RWPE2 (cell line): ENCODE measurements at regions not wholly inside any gene's neighbourhood (a gene's known extent, or its start where the extent isn't known, plus 50 kb on each side); places are given as distances from the start of the nearest gene placed in this dataset.

ENCODE experiments used
- ATAC-seq: fragments of 200-7000 bp; cut with Tn5 transposase; 3 replicates; pipeline ENCODE4 v1.9.1; 2021; ENCODE audit warnings: low read depth
- DNase-seq: peaks from one replicate; pipeline ENCODE4 v3.0.0-alpha.2; 2020; ENCODE audit warnings: low spot score
- H3K27ac ChIP-seq: fragments of 450-650 bp; 2 replicates; pipeline ENCODE4 v1.5.1; 2017; ENCODE audit warnings: mild to moderate bottlenecking; ENCODE audit not compliant: poor library complexity, severe bottlenecking
- H3K27me3 ChIP-seq: fragments of 250-450 bp; sonication (Bioruptor Pico); 2 replicates; pipeline ENCODE4 v1.5.1; 2021; ENCODE audit warnings: mild to moderate bottlenecking, moderate library complexity; ENCODE audit not compliant: insufficient read depth, poor library complexity, severe bottlenecking
- H3K36me3 ChIP-seq: fragments of 250-450 bp; sonication (Bioruptor Pico); 2 replicates; pipeline ENCODE4 v1.5.1; 2020; ENCODE audit warnings: low read depth, mild to moderate bottlenecking, moderate library complexity
- H3K4me1 ChIP-seq: fragments of 250-450 bp; sonication (Bioruptor Pico); 2 replicates; pipeline ENCODE4 v1.5.1; 2021; ENCODE audit warnings: mild to moderate bottlenecking, moderate library complexity; ENCODE audit not compliant: insufficient read depth, poor library complexity, severe bottlenecking
- H3K4me3 ChIP-seq: fragments of 250-450 bp; sonication (Bioruptor Pico); 2 replicates; pipeline ENCODE4 v1.5.1; 2021; ENCODE audit warnings: mild to moderate bottlenecking, moderate library complexity; ENCODE audit not compliant: severe bottlenecking
- H3K9me3 ChIP-seq: fragments of 250-450 bp; sonication (Bioruptor Pico); 2 replicates; pipeline ENCODE4 v1.5.1; 2021; ENCODE audit warnings: mild to moderate bottlenecking, moderate library complexity; ENCODE audit not compliant: severe bottlenecking
- TF ChIP-seq, protein P1 (sequence below): fragments of 450-650 bp; IDR thresholded peaks from one replicate; pipeline ENCODE4 v1.5.1; 2017; ENCODE audit warnings: mild to moderate bottlenecking, moderate library complexity; ENCODE audit not compliant: poor library complexity, severe bottlenecking

DNA sequence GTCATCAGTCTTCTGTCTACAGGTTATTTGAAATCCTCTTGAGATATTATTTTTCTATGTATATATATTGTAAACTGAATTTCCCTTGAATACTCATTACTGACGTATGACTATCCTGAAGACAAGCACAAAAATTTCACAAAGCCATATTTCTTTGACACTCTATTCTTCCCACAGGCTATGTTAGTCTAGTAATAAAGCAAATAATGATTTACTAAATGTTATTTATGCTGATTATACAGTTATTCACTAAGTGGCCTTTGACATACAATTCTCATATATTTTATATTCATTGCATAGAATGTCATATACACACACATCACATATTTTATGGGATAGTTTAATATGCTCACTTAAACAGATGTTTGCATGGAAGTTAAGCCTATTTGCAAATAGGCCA is 793.0 kb upstream of the GRAMD2B start:
- DNase-seq (no peak), ATAC-seq (no peak)
- no peak overlapping the region for H3K27ac ChIP-seq
- H3K27me3 ChIP-seq, result no peaks in the 10 kb centered on the region
- H3K9me3 ChIP-seq, result no peaks in the 10 kb centered on the region
- no peak overlapping the region for H3K4me3 ChIP-seq
- H3K36me3 ChIP-seq, result no peaks in the 10 kb centered on the region
- TF ChIP-seq, protein P1, sequence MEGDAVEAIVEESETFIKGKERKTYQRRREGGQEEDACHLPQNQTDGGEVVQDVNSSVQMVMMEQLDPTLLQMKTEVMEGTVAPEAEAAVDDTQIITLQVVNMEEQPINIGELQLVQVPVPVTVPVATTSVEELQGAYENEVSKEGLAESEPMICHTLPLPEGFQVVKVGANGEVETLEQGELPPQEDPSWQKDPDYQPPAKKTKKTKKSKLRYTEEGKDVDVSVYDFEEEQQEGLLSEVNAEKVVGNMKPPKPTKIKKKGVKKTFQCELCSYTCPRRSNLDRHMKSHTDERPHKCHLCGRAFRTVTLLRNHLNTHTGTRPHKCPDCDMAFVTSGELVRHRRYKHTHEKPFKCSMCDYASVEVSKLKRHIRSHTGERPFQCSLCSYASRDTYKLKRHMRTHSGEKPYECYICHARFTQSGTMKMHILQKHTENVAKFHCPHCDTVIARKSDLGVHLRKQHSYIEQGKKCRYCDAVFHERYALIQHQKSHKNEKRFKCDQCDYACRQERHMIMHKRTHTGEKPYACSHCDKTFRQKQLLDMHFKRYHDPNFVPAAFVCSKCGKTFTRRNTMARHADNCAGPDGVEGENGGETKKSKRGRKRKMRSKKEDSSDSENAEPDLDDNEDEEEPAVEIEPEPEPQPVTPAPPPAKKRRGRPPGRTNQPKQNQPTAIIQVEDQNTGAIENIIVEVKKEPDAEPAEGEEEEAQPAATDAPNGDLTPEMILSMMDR, result no peak
- no peaks in the 10 kb centered on the region for H3K4me1 ChIP-seq

DNA sequence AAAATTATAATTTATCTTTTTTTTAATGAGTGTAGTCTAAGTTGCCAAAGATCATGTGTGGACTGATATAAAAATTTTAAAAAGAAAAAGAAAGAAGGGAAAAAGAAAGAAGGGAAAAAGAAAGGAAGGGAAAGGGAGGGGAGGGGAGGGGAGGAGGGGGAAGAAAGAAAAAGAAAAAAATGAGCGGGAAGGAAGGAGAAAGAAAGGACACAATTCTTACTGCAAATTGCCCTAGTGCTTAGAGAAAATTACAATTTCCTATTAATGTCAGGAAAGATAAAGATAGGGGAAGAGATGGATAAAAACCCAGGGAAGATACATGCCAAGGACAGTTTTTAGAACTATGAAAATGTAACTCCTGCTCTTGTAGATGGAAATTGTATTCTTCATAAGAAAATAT is 789.7 kb upstream of the GRAMD2B start:
- no peaks in the 10 kb centered on the region for H3K36me3 ChIP-seq
- no peak overlapping the region for H3K4me3 ChIP-seq

DNA sequence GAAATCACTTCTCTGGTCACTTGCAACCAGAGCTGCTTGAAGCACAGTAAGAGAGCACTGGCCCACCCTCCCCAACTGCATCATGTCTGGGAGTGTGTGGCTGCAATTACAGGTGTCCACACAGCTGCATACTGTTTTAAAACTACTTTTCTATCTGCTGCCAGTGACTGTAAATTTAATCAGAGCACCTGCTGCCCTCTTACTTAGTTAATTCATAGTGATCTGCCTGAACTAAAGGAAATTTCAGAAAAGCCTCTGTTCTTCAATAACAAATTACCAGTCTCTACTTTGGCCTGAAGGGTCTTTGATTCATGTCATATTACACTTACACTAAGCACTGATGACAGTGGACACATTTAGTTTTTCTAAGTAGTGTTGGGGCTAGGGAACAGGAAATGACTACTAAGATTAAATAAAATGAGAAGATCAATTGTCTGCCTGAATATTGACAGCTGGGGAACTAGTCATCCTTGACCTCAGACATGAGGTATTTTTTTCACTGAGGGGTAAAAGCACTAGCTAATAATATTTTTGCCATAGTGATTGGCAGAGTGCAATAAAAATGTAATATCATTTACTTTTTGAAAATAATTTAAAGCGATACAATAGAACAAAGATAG is 788.9 kb upstream of the GRAMD2B start:
- H3K36me3 ChIP-seq, result no peaks in the 10 kb centered on the region
- no peaks in the 10 kb centered on the region for H3K27me3 ChIP-seq
- no peak for ATAC-seq
- H3K4me3 ChIP-seq, result no peak overlapping the region
- no peak overlapping the region for H3K27ac ChIP-seq
- DNase-seq, result no peak
- H3K4me1 ChIP-seq, result no peaks in the 10 kb centered on the region
- no peaks in the 10 kb centered on the region for H3K9me3 ChIP-seq
- TF ChIP-seq, protein P1, result no peak

More for the DNA sequence above, 789.7 kb upstream of the GRAMD2B start:
- H3K27me3 ChIP-seq, result no peaks in the 10 kb centered on the region
- H3K4me1 ChIP-seq, result no peaks in the 10 kb centered on the region
- H3K27ac ChIP-seq, result no peak overlapping the region
- TF ChIP-seq, protein P1, result no peak
- H3K9me3 ChIP-seq, result no peaks in the 10 kb centered on the region
- ATAC-seq (no peak), DNase-seq (no peak)

GRCh38 chr5:125639858-125640257 is 783.4 kb upstream of the GRAMD2B start:
- Histone ChIP-seq H3K4me3 (no peak overlapping the region), H3K9me3 (no peaks in the 10 kb centered on the region), H3K4me1 (no peaks in the 10 kb centered on the region), H3K36me3 (no peaks in the 10 kb centered on the region), H3K27me3 (no peaks in the 10 kb centered on the region), H3K27ac (no peak overlapping the region)
- DNase-seq (no peak), ATAC-seq (no peak)
- TF ChIP-seq, protein P1, result no peak

DNA sequence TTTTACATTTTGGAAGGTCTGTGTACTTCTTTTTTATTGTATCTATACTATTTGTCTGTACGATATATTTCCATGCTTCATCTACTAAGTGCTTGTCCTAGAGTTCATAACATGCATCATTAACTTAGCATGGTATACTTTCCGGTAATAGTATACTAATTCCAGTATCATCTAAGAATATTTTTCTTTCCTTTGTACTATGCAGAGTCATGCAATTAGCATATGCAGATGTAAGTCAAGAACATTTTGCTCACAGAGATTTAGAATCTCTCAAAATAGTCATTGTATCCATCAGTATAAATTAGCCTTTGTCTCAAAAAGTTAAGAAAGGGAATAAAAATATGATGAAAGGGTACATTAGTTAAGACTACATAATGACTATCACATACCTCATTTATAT is 770.4 kb upstream of the GRAMD2B start:
- Histone ChIP-seq H3K4me1 (no peaks in the 10 kb centered on the region), H3K36me3 (no peaks in the 10 kb centered on the region), H3K4me3 (no peak overlapping the region), H3K27me3 (no peaks in the 10 kb centered on the region), H3K27ac (no peak overlapping the region), H3K9me3 (no peaks in the 10 kb centered on the region)
- DNase-seq, result no peak
- ATAC-seq, result no peak
- TF ChIP-seq, protein P1, result no peak
